ENCODE measurements at regions not wholly inside any gene's neighbourhood (a gene's known extent, or its start where the extent isn't known, plus 50 kb on each side); places are given as distances from the start of the nearest gene placed in this dataset.
"Not testable (repeated sequence)": the region's sequence is repeated elsewhere in the genome, so short reads cannot be mapped to it uniquely, and the experiment has no call there.

- POLR2A ChIA-PET, result no interaction called here
- ATAC-seq, result no peak
- 58% methylated on average over 7 of the region's 7 CpGs for WGBS (ENCODE audit: missing lambda C conversion rate)
Measured at GRCh38 chr16:87035053-87035452, 282.1 kb downstream of the C16orf95 start.

GRCh38 chr16:87037012-87037411, 280.2 kb downstream of the C16orf95 start:
- Histone ChIP-seq H3K4me2 (no peak overlapping the region), H3K4me3 (no peak overlapping the region), H3K9me3 (no peaks in the 10 kb centered on the region), H3K27ac (no peak overlapping the region), H3K4me1 (no peaks in the 10 kb centered on the region)
- ATAC-seq (no peak), DNase-seq (ENCODE audit: low read depth in 1 of 2, low spot score in 1 of 2) (no peak), FAIRE-seq (no peak)
- CTCF ChIA-PET, result interaction anchor here (1.5 to 5.1 kb wide), 2 partner anchors 10 to 25 kb away, joined by 3 to 24 read pairs; no protein-coding TSS in a partner anchor
- 71% methylated on average over 7 of the region's 7 CpGs for WGBS (ENCODE audit: missing lambda C conversion rate)
- POLR2A ChIA-PET, result no interaction called here
- TF ChIP-seq RAD21 (conservative IDR thresholded peaks at IDR 0.05 in 1 of 2, IDR thresholded peaks at IDR 0.05 in 1 of 2) (no peak), KDM5A (IDR thresholded peaks at IDR 0.05) (no peak), GATA3 (IDR thresholded peaks at IDR 0.05; ENCODE audit: borderline replicate concordance) (no peak)

More at GRCh38 chr16:87035053-87035452, 282.1 kb downstream of the C16orf95 start:
- no peak for TF ChIP-seq PBX3 (IDR thresholded peaks at IDR 0.05)
- TF ChIP-seq ZSCAN20 (CRISPR knock-in tag; IDR thresholded peaks at IDR 0.05), result no peak
- no peak for TF ChIP-seq ESRRA (IDR thresholded peaks at IDR 0.05; ENCODE audit: borderline replicate concordance, low read length)
- TF ChIP-seq RARB (CRISPR knock-in tag; IDR thresholded peaks at IDR 0.05), result no peak
- no peak for TF ChIP-seq HOXB13 (CRISPR knock-in tag; IDR thresholded peaks at IDR 0.05; ENCODE audit: low read depth)
- TF ChIP-seq MAZ (IDR thresholded peaks at IDR 0.05; ENCODE audit: borderline replicate concordance, low read depth, low read length), result no peak
- no peak for TF ChIP-seq CBX2 (IDR thresholded peaks at IDR 0.05; ENCODE audit: borderline replicate concordance, low read depth)
- TF ChIP-seq POLR2AphosphoS2 (conservative IDR thresholded peaks at IDR 0.05; ENCODE audit: low read length), result no peak
- no peak for TF ChIP-seq KDM1A (IDR thresholded peaks at IDR 0.05; ENCODE audit: low read depth)
- no peak for TF ChIP-seq JUN (IDR thresholded peaks at IDR 0.05)
- TF ChIP-seq MAFK (IDR thresholded peaks at IDR 0.05; ENCODE audit: partially characterized antibody), result no peak
- TF ChIP-seq FOSB (CRISPR knock-in tag; IDR thresholded peaks at IDR 0.05), result no peak
- no peak for TF ChIP-seq USF2 (IDR thresholded peaks at IDR 0.05)
- TF ChIP-seq ELK1 (IDR thresholded peaks at IDR 0.05; ENCODE audit: low read depth, low read length), result no peak
- no peak for TF ChIP-seq NPAS2 (CRISPR knock-in tag; IDR thresholded peaks at IDR 0.05; ENCODE audit: borderline replicate concordance)
- TF ChIP-seq BCL3 (IDR thresholded peaks at IDR 0.05), result no peak
- no peak for TF ChIP-seq HOXB5 (CRISPR knock-in tag; IDR thresholded peaks at IDR 0.05)
- TF ChIP-seq MYC (IDR thresholded peaks at IDR 0.05; ENCODE audit: borderline replicate concordance, low read length), result no peak
- TF ChIP-seq NFE2L2 (conservative IDR thresholded peaks at IDR 0.05; ENCODE audit: low read length), result no peak
- TF ChIP-seq RFX5 (IDR thresholded peaks at IDR 0.05), result no peak
- Histone ChIP-seq H3K27ac (no peak overlapping the region), H3K4me3 (no peak overlapping the region), H3K9me3 (no peaks in the 10 kb centered on the region), H3K4me2 (no peak overlapping the region), H3K4me1 (no peaks in the 10 kb centered on the region)
- CTCF ChIA-PET, result interaction anchor here (0.9 kb wide), 1 partner anchor 27 kb away, joined by 4 read pairs; no protein-coding TSS in a partner anchor
- no peak for DNase-seq (ENCODE audit: low read depth in 1 of 2, low spot score in 1 of 2)
- FAIRE-seq, result no peak

- ATAC-seq; H3K4me3 ChIP-seq; DNase-seq (ENCODE audit: low read depth in 1 of 2, low spot score in 1 of 2); H3K4me1 ChIP-seq; H3K27ac ChIP-seq; H3K4me2 ChIP-seq; H3K9me3 ChIP-seq; POLR2A ChIA-PET; FAIRE-seq: not testable (repeated sequence)
- 10% methylated on average over 3 of the region's 3 CpGs for WGBS (ENCODE audit: missing lambda C conversion rate)
- CTCF ChIA-PET, result interaction anchor here (1.1 to 5.1 kb wide), 2 partner anchors 9 to 24 kb away, joined by 3 to 24 read pairs; no protein-coding TSS in a partner anchor
Measured at GRCh38 chr16:87038528-87038927, 278.7 kb downstream of the C16orf95 start.

All from A549 (cell line).